Esophagus muscularis mucosa (tissue), 4 donors: ENCODE measurements at regions not wholly inside any gene's neighbourhood (a gene's known extent, or its start where the extent isn't known, plus 50 kb on each side); places are given as distances from the start of the nearest gene placed in this dataset.

Experiments
- EP300 ChIP-seq: sonication (generic); formaldehyde crosslinking; IDR thresholded peaks from one replicate; pipeline ENCODE4 v1.6.1; 2017; ENCODE audit warnings: antibody characterized with exemption
- POLR2A ChIP-seq: fragments of 450-650 bp; IDR thresholded peaks from one replicate; pipeline ENCODE4 v1.6.1; 2017; ENCODE audit warnings: antibody characterized with exemption, moderate library complexity, mild to moderate bottlenecking, low read depth
- POLR2AphosphoS5 ChIP-seq, 2 donors: sonication (generic); formaldehyde crosslinking; IDR thresholded peaks; one replicate each; pipeline ENCODE4 v1.6.1; 2017; ENCODE audit warnings: antibody characterized with exemption in 2 of 2
- TF ChIP-seq, protein P1 (sequence below), 3 experiments: fragments of 200-600 bp in 2 of 3; fragments of 450-650 bp in 1 of 3; sonication (generic) in 2 of 3; IDR thresholded peaks; one replicate each; pipeline ENCODE4 v1.5.1; 2017 to 2019; ENCODE audit warnings: antibody characterized with exemption in 3 of 3, mild to moderate bottlenecking in 2 of 3, moderate library complexity in 1 of 3

GRCh38 chr5:142515036-142515435 lies 170.9 kb downstream of the FGF1 start:
- TF ChIP-seq, protein P1, sequence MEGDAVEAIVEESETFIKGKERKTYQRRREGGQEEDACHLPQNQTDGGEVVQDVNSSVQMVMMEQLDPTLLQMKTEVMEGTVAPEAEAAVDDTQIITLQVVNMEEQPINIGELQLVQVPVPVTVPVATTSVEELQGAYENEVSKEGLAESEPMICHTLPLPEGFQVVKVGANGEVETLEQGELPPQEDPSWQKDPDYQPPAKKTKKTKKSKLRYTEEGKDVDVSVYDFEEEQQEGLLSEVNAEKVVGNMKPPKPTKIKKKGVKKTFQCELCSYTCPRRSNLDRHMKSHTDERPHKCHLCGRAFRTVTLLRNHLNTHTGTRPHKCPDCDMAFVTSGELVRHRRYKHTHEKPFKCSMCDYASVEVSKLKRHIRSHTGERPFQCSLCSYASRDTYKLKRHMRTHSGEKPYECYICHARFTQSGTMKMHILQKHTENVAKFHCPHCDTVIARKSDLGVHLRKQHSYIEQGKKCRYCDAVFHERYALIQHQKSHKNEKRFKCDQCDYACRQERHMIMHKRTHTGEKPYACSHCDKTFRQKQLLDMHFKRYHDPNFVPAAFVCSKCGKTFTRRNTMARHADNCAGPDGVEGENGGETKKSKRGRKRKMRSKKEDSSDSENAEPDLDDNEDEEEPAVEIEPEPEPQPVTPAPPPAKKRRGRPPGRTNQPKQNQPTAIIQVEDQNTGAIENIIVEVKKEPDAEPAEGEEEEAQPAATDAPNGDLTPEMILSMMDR (IDR thresholded peaks at IDR 0.05): no peak
- TF ChIP-seq POLR2A: no peak
- no peak for TF ChIP-seq POLR2AphosphoS5 (IDR thresholded peaks at IDR 0.05)
- TF ChIP-seq EP300: no peak
